K562 (cell line): ENCODE measurements at regions not wholly inside any gene's neighbourhood (a gene's known extent, or its start where the extent isn't known, plus 50 kb on each side); places are given as distances from the start of the nearest gene placed in this dataset.

ENCODE experiments used
- ATAC-seq: fragments of 200-7000 bp; cut with Tn5 transposase; 3 replicates; pipeline ENCODE4 v1.9.1; 2020; ENCODE audit warnings: moderate library complexity
- BruUV-seq: library from RNA; stranded (reverse); fragments of 400-500 nt; replicated peaks from 2 replicates; lab custom pipeline; 2021; lab: Mats Ljungman, UMichigan
- CTCF ChIA-PET: fragments of 300-600 bp; formaldehyde crosslinking; extraction: SDS; loops from one replicate; lab custom pipeline; 2021; ENCODE audit warnings: low intra/inter-chr PET ratio; lab: Yijun Ruan, JAX
- POLR2A ChIA-PET: fragments of 300-600, 350-650 bp; sonication (Branson Sonifier 250); formaldehyde crosslinking; extraction: SDS; loops from one replicate; lab custom pipeline; 2021; ENCODE audit warnings: antibody characterized with exemption, inconsistent platforms; lab: Yijun Ruan, JAX
- DNase-seq, 4 experiments: peaks; one replicate each; pipeline versions ENCODE4 v3.0.0 to v3.0.0-alpha.2; 2011 to 2018; ENCODE audit warnings: low spot score in 3 of 4, mixed read lengths in 3 of 4; ENCODE audit errors: extremely low read depth in 1 of 4
- FAIRE-seq: peaks from 2 replicates; lab custom pipeline; 2011; peaks lifted over from hg19 to GRCh38; lab: Jason Lieb, UNC
- H2AFZ ChIP-seq: 2 replicates; pipeline ENCODE4 v1.6.0; 2011; ENCODE audit warnings: low read depth, low read length, control low read depth, inconsistent platforms
- H3K27ac ChIP-seq: fragments of 200-600 bp; 3 replicates; pipeline ENCODE4 v1.8.0; 2011; ENCODE audit warnings: low read depth, mild to moderate bottlenecking, control low read depth, inconsistent platforms, low read length, moderate library complexity, mixed read lengths; ENCODE audit errors: extremely low read depth
- H3K27me3 ChIP-seq, 2 experiments: fragments of 300-600 bp in 1 of 2; 2 replicates in 1 of 2; 3 replicates in 1 of 2; pipeline versions ENCODE4 v1.6.0 to v1.8.0; 2011; ENCODE audit warnings: inconsistent platforms in 2 of 2, low read length in 2 of 2, mild to moderate bottlenecking in 1 of 2, mixed read lengths in 1 of 2, moderate library complexity in 1 of 2; ENCODE audit not compliant: control insufficient read depth in 2 of 2, insufficient read depth in 2 of 2
- H3K36me3 ChIP-seq: fragments of 300-600 bp; 3 replicates; pipeline ENCODE4 v1.8.0; 2011; ENCODE audit warnings: mild to moderate bottlenecking, low read length, inconsistent platforms; ENCODE audit not compliant: control insufficient read depth, insufficient read depth
- H3K4me1 ChIP-seq, 2 experiments: fragments of 200-600 bp in 1 of 2; replicated peaks in 1 of 2; 2 replicates in 1 of 2; 3 replicates in 1 of 2; pipeline versions ENCODE4 v1.5.1 to v1.8.0; 2011; ENCODE audit warnings: inconsistent platforms in 2 of 2, low read length in 2 of 2, mild to moderate bottlenecking in 1 of 2, mixed read lengths in 1 of 2, moderate library complexity in 1 of 2; ENCODE audit not compliant: control insufficient read depth in 2 of 2, insufficient read depth in 2 of 2
- H3K4me2 ChIP-seq: 2 replicates; pipeline ENCODE4 v1.6.1; 2011; ENCODE audit warnings: low read length, control low read depth, inconsistent platforms, mixed read lengths; ENCODE audit not compliant: insufficient read depth
- H3K4me3 ChIP-seq: fragments of 200-600 bp; sonication (generic), shearing (Covaris generic); 2 replicates; pipeline ENCODE4 v1.5.1; 2016; ENCODE audit warnings: control low read depth, inconsistent platforms
- H3K79me2 ChIP-seq: fragments of 200-600 bp; 3 replicates; pipeline ENCODE4 v1.8.0; 2011; ENCODE audit warnings: low read length, inconsistent platforms; ENCODE audit not compliant: control insufficient read depth, insufficient read depth
- H3K9ac ChIP-seq, 2 experiments: 2 replicates each; pipeline versions ENCODE4 v1.6.0 to v1.6.1; 2011; ENCODE audit warnings: low read depth in 2 of 2, low read length in 2 of 2, control low read depth in 1 of 2, inconsistent platforms in 1 of 2, mild to moderate bottlenecking in 1 of 2, mixed read lengths in 1 of 2; ENCODE audit not compliant: insufficient read depth in 1 of 2
- H3K9me1 ChIP-seq: one replicate; pipeline ENCODE4 v1.6.0; 2011; ENCODE audit warnings: inconsistent platforms, mild to moderate bottlenecking, low read length, moderate library complexity; ENCODE audit not compliant: control insufficient read depth, insufficient read depth
- H3K9me3 ChIP-seq: replicated peaks from 2 replicates; pipeline ENCODE4 v1.5.1; 2011; ENCODE audit warnings: low read depth, low read length, inconsistent platforms; ENCODE audit not compliant: control insufficient read depth, insufficient read depth
- H4K20me1 ChIP-seq: replicated peaks from 2 replicates; pipeline ENCODE4 v1.6.1; 2011; ENCODE audit warnings: low read length, inconsistent platforms, mixed read lengths; ENCODE audit not compliant: control insufficient read depth, insufficient read depth
- DEAF1 ChIP-seq: fragments of 450-650 bp; formaldehyde crosslinking; IDR thresholded peaks from 2 replicates; pipeline ENCODE4 v1.4.0; 2020; ENCODE audit warnings: mild to moderate bottlenecking, moderate library complexity
- GABPB1 ChIP-seq: sonication (generic); formaldehyde crosslinking; IDR thresholded peaks from 2 replicates; pipeline ENCODE4 v1.8.0; 2022; ENCODE audit warnings: mild to moderate bottlenecking, missing genetic modification reagents
- KDM4B ChIP-seq, 2 experiments: fragments of 450-650 bp in 1 of 2; sonication (generic) in 1 of 2; IDR thresholded peaks; 2 replicates each; pipeline ENCODE4 v1.6.1; 2016 to 2017; ENCODE audit warnings: borderline replicate concordance in 2 of 2, antibody characterized with exemption in 1 of 2, low read depth in 1 of 2, mild to moderate bottlenecking in 1 of 2
- MLLT1 ChIP-seq, 2 experiments: fragments of 450-650 bp; IDR thresholded peaks; 2 replicates each; pipeline ENCODE4 v1.6.1; 2016
- NR2F6 ChIP-seq: fragments of 450-650 bp; formaldehyde crosslinking; IDR thresholded peaks from 2 replicates; pipeline ENCODE4 v1.4.0; 2020; ENCODE audit warnings: mild to moderate bottlenecking
- SMAD2 ChIP-seq: fragments of 150-350 bp; IDR thresholded peaks from 2 replicates; pipeline ENCODE4 v1.6.1; 2014; ENCODE audit warnings: low read depth, mild to moderate bottlenecking, low read length
- SOX6 ChIP-seq: fragments of 450-650 bp; IDR thresholded peaks from 2 replicates; pipeline ENCODE4 v1.6.1; 2014; ENCODE audit warnings: mild to moderate bottlenecking
- STAT6 ChIP-seq: sonication (generic); formaldehyde crosslinking; IDR thresholded peaks from 2 replicates; pipeline ENCODE4 v1.8.1; 2023; ENCODE audit warnings: mild to moderate bottlenecking, missing genetic modification reagents
- in situ Hi-C: fragments of 300-500 bp; cut with MboI; formaldehyde crosslinking; loops from 4 replicates; pipeline ENCODE4 v1.15.0; 2018; ENCODE audit warnings: inconsistent platforms, mixed read lengths
- intact Hi-C: fragments of 100-400 bp; cut with micrococcal nuclease; formaldehyde crosslinking; loops from 2 replicates; pipeline ENCODE4 v1.14.2; 2022

- in situ Hi-C loops (no loop called here), intact Hi-C loops (no loop called here)
- no peaks in the 10 kb centered on the region for H3K36me3 ChIP-seq
- peaks cover 0 to 2% of the 10 kb centered on the region in 2 experiments; a peak in 2 of 5 replicates for H3K4me1 ChIP-seq
- FAIRE-seq (no peak), DNase-seq (no peak), ATAC-seq (no peak)
- H2AFZ ChIP-seq, result no peak overlapping the region
- POLR2A ChIA-PET, result no interaction called here
- CTCF ChIA-PET, result no interaction called here
- H3K9me3 ChIP-seq, result no peaks in the 10 kb centered on the region; the same call in 1 of the 2 replicates
- H3K4me2 ChIP-seq, result no peak overlapping the region
- BruUV-seq, result no TSS peak
- no peaks in the 10 kb centered on the region for H3K27me3 ChIP-seq
- no peak overlapping the region for H3K4me3 ChIP-seq
- no peak overlapping the region for H3K9ac ChIP-seq
- H4K20me1 ChIP-seq, result no peaks in the 10 kb centered on the region
- H3K79me2 ChIP-seq, result no peaks in the 10 kb centered on the region
- H3K9me1 ChIP-seq, result no peaks in the 10 kb centered on the region
- TF ChIP-seq GABPB1 (CRISPR knock-in tag), result no peak
- no peak for TF ChIP-seq SOX6
- no peak for TF ChIP-seq STAT6 (CRISPR knock-in tag)
- no peak for TF ChIP-seq NR2F6 (CRISPR knock-in tag)
- TF ChIP-seq KDM4B (IDR thresholded peaks at IDR 0.05; ENCODE audit: borderline replicate concordance in 2 of 2, low read depth in 1 of 2), result no peak
- no peak for TF ChIP-seq SMAD2
- TF ChIP-seq DEAF1 (CRISPR knock-in tag), result no peak
- no peak for TF ChIP-seq MLLT1 (IDR thresholded peaks at IDR 0.05)
- H3K27ac ChIP-seq, result no peak overlapping the region
These were observed 414.0 kb upstream of the FANCL start for GRCh38 chr2:58655152-58655551.
